HEK293T (cell line): ENCODE measurements at regions not wholly inside any gene's neighbourhood (a gene's known extent, or its start where the extent isn't known, plus 50 kb on each side); places are given as distances from the start of the nearest gene placed in this dataset.

Experiments
- FOXA1 ChIP-seq: fragments of 450-650 bp; IDR thresholded peaks from 2 replicates; pipeline ENCODE4 v1.6.1; 2016; ENCODE audit warnings: mild to moderate bottlenecking
- HDGF ChIP-seq: fragments of 450-650 bp; IDR thresholded peaks from 2 replicates; pipeline ENCODE4 v1.6.1; 2017; ENCODE audit warnings: antibody characterized with exemption, borderline replicate concordance
- SP1 ChIP-seq: fragments of 450-650 bp; IDR thresholded peaks from 2 replicates; pipeline ENCODE4 v1.6.1; 2017

DNA sequence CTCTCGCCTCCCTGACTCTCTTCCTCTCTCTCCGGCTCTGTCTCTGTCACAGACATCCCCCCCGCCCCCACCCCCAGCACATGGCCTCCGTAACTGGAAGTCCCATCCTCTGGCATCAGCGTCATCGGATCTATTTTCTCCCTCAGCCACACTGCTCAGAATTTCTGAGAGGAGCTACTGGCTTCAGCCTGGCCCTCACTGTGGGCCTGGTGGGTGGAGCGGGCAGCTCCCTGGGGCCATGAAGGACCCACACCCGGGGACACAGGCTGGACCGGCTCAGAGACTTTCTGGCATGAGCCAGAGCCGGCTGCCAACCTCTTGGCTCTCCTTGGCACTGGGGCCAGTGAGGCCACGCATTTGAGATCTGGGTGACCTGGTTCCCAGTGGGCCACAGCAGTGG is 61.2 kb upstream of the CASZ1 start:
- TF ChIP-seq FOXA1 = no peak
- no peak for TF ChIP-seq SP1
- no peak for TF ChIP-seq HDGF
